Activated CD8-positive, alpha-beta memory T cell treated with anti-CD3 and anti-CD28 coated beads for 48 hours (primary cell): ENCODE measurements at regions not wholly inside any gene's neighbourhood (a gene's known extent, or its start where the extent isn't known, plus 50 kb on each side); places are given as distances from the start of the nearest gene placed in this dataset.

Experiments
- DNase-seq, 3 experiments: peaks; one replicate each; pipeline ENCODE4 v3.0.0-alpha.2; 2020; ENCODE audit warnings: low read depth in 2 of 3, low spot score in 2 of 3

GRCh38 chr7:33751443-33751842, 153.9 kb upstream of the BMPER start:
- DNase-seq = no peak

GRCh38 chr7:33753881-33754525, 151.3 kb upstream of the BMPER start:
- DNase-seq = no peak

DNA sequence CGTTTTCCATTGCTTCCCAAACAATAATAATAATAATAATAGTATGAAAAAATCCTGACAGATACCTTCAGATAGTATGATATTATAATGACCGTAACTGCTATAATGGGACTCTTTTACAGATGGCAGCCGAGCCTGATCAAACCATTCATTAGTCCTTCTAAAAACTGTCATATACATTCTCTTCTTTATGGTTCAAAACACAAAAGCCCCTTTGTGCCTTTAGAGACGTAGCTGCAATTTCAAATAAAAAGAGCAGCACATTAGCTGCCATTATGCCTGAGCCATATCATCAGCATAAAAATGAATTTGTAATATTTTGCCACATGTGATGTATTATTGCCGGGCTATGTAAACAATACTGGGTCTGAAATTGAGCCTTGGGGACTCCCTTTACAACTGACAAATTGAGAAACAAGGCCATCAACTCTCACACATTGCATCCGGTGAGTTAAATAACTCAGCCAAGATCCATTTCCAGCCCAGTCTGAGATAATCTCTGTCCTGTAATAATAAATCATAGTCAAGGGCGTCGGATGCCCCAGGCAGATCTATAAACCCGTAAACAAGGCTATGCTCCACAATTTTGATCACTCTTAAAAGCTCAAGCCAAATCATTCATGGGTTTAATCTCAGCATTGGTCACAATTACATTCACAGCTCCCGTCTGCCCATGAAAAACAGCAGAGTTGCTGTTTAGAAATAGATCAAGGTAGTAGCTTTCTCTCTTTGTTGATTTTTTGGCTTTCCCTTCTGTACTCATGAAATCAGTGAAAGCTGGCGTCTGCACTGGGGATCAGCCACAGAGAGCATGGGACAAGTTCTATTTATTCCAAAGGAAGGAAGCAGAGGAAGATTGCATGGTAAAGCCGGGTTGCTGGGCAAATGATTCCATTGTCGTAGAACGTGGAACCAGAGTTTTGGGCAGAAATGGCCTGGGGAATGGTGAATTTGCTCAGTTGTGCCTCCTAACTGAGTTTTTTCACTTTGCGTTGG, 150.1 kb upstream of the BMPER start:
- no peak for DNase-seq

DNA sequence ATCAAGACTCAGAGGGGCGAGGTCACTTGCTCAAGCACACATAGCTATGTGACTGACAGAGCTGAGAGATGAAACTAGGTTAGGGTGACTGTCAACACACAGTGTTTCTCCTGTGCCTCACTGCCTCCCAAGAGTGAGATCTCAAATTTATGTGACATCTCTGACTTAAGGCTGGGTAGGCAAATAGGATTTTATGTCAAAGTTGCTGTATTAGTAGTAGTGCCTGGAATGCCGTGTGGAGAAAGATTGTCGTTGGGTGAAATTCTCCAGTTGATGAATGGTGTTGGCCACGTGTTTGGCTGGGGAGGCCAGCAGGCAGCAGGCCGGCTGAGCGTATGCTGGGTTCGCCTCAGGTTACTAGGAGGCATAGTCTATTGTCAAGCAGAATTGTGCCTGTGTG, 148.3 kb upstream of the BMPER start:
- no peak for DNase-seq

- peak in 1 of 3 experiments; percentile 14 for DNase-seq
These were observed 147.7 kb upstream of the BMPER start for GRCh38 chr7:33757563-33758165.

GRCh38 chr7:33760146-33760545, 145.2 kb upstream of the BMPER start:
- DNase-seq = no peak

- DNase-seq = no peak
These were observed 144.5 kb upstream of the BMPER start for GRCh38 chr7:33760834-33761233.

DNA sequence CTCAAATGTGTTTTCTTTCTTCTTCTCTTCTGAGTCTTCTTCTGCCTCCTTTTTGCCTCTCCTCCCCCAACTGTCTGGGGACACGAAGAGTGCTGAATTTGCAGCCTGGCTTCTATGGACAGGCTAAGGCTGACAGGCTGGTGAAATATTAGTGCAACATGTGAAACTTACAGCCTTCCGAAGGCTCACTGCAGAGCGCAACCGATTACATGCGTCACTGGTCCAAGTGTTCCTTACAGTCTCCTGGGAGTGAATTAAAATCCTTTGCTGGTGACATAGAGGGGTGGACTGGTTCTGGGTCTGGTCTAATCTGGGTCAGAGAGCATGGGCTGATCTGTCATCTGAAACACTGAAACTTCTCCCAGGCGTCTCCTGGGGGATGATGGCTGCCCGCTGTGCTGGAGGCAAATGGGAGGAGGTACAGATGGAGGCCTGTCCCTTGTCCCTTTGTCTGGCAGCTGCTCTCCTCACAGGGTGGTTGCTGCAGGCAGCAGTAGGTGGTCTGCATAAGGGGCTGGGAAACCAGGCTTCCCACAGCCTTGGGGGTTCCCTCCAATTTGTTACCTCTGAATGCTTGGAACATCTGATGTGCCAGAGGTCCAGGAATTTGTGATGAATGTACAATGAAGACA, 143.8 kb upstream of the BMPER start:
- no peak for DNase-seq

- no peak for DNase-seq
These were observed 143.0 kb upstream of the BMPER start for GRCh38 chr7:33762151-33762910.

GRCh38 chr7:33762911-33763306, 142.4 kb upstream of the BMPER start:
- DNase-seq = no peak

DNA sequence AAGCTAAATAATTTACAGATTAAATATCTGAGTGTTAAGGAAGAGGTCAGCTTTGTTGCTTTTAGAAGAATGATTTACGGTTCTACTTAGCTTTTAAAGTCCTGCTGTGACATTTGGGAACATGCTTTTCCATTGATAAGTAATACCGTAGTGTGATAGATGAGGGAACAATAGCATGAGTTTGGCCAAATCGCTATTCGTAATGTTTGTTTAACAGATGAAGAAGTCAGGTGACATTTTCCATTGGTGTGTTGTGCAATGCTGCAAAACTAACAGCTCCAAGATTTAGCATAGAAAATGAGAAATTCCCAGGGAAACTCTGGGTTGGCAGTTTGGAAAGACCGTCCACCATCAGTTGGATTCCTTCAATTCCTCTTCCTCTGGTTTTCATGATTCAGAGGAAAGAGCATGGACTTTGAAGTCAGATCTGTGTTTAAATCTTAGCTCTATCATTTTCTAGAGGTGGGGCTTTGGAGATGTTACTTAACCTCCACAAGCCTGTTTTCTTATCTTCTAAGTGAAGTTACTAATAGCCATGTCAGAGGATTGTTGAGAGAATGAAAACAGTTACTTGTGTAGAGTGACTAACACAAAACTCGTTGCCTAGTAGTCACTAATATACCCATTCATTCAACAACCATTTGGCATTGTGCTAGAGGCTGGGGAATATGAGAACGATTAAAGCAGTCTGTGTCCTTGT, 140.4 kb upstream of the BMPER start:
- DNase-seq = no peak

DNA sequence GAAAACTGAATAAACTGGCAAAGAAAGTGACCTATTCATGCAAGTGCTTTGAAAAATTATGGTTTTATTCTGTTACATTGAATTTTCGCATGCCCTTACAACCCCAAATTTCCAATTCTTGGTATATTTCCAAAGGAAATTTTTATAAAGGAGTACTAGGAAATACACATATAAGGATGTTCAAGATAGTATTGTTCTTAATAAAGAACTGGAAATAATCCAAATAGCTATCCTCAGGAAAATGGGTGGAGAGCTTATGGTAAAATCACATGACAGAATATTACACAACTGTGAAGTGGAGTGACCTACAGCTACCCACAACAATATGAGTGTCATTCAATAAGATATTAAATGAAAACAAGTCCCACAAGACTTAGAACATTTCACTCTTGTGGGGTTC, 138.9 kb upstream of the BMPER start:
- DNase-seq = no peak

GRCh38 chr7:33769930-33770329, 135.4 kb upstream of the BMPER start:
- DNase-seq = no peak

GRCh38 chr7:33770576-33770975, 134.8 kb upstream of the BMPER start:
- DNase-seq = no peak

DNA sequence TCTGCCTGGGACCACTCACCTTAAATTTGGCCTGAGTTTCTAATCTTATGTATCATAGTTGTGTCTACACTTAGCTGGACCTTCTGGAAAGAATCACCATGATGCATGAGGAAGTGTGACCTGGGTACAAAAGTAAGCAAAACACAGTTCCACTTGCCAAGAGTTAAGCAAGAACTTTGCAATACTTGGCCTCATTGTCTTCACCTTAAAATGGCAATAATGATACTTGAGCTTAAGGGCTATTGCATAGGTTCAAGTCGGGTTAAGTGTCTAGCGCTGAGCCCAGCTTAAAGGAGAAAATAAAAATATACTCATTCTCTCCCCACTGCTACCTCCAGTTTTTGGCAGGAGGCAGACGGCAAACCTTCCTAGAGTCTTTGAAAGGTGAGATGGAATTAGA, 133.9 kb upstream of the BMPER start:
- no peak for DNase-seq

- DNase-seq = no peak
These were observed 132.3 kb upstream of the BMPER start for GRCh38 chr7:33773053-33773452.

- DNase-seq = no peak
These were observed 130.4 kb upstream of the BMPER start for GRCh38 chr7:33774762-33775523.

DNA sequence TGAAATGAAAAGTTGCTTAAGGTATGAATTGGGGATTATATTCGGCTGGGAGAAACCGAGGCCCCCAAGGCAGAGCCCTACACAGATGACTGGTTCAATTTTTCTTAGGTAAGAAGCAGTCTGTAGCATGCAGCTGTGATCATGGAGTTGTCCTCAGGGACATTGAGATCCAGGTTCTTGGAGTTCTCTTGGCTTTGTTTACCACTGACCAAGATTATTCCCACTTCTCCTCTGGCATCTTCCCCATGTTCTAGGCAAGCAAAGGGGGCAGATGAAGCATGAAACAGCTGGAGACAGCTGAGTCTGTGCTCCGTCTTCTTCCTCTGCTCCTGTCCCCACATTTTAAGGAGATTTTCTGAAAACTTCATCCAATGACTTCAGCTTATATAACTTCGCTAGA, 129.5 kb upstream of the BMPER start:
- DNase-seq = no peak

DNA sequence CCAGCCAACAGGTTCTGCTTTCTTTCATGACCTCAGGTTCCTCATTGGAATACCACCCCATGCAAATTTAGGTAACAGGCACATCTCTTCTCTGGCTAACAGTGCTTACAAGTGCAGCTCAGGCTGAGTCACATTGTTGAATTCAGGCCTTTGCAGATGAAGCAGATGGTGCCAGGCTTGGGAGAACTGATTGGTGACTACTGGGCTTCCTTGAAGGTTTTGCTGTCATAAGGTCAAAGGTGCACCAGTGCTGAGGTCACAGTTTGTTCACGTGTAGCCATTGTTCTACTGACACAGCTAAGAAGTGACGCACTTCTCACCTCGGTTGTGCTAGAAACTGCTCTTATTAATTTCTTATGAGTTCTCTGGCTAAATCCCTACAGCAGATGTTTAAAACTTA, 128.6 kb upstream of the BMPER start:
- DNase-seq = no peak
